SK-N-SH treated with all-trans-retinoic acid at 6 μM for 48 hours (cell line): ENCODE measurements at regions not wholly inside any gene's neighbourhood (a gene's known extent, or its start where the extent isn't known, plus 50 kb on each side); places are given as distances from the start of the nearest gene placed in this dataset.

Experiments
- CSRNP3 ChIP-seq: fragments of 250-450 bp; sonication (Bioruptor Pico); IDR thresholded peaks from 2 replicates; pipeline ENCODE4 v1.5.1; 2021; ENCODE audit warnings: mild to moderate bottlenecking, moderate library complexity
- PATZ1 ChIP-seq: fragments of 250-450 bp; sonication (Bioruptor Pico); IDR thresholded peaks from 2 replicates; pipeline ENCODE4 v1.8.0; 2020; ENCODE audit warnings: mild to moderate bottlenecking, moderate library complexity, borderline replicate concordance
- RARB ChIP-seq: fragments of 250-450 bp; sonication (Bioruptor Pico); IDR thresholded peaks from 2 replicates; pipeline ENCODE4 v1.8.0; 2021; ENCODE audit warnings: mild to moderate bottlenecking, moderate library complexity
- SNAI2 ChIP-seq: fragments of 250-450 bp; sonication (Bioruptor Pico); IDR thresholded peaks from 2 replicates; pipeline ENCODE4 v1.5.0; 2020; ENCODE audit warnings: mild to moderate bottlenecking, moderate library complexity
- TOX ChIP-seq: fragments of 250-450 bp; sonication (Bioruptor Pico); IDR thresholded peaks from 2 replicates; pipeline ENCODE4 v1.8.0; 2021; ENCODE audit warnings: mild to moderate bottlenecking, moderate library complexity, borderline replicate concordance
- ZC3H10 ChIP-seq: fragments of 250-450 bp; sonication (Bioruptor Pico); IDR thresholded peaks from 2 replicates; pipeline ENCODE4 v1.5.1; 2021; ENCODE audit warnings: mild to moderate bottlenecking, moderate library complexity
- ZFP3 ChIP-seq: fragments of 250-450 bp; sonication (Bioruptor Pico); IDR thresholded peaks from 2 replicates; pipeline ENCODE4 v1.5.0; 2020; ENCODE audit warnings: mild to moderate bottlenecking, moderate library complexity
- ZNF8 ChIP-seq: fragments of 450-650 bp; formaldehyde crosslinking; IDR thresholded peaks from 2 replicates; pipeline ENCODE4 v1.5.0; 2020; ENCODE audit warnings: mild to moderate bottlenecking, moderate library complexity
- TF ChIP-seq, protein P1 (sequence below): fragments of 250-450 bp; sonication (Bioruptor Pico); IDR thresholded peaks from 2 replicates; pipeline ENCODE4 v1.8.0; 2021; ENCODE audit warnings: low read depth, mild to moderate bottlenecking, moderate library complexity, borderline replicate concordance
- TF ChIP-seq, protein P2 (sequence below): fragments of 250-450 bp; sonication (Bioruptor Pico); IDR thresholded peaks from 2 replicates; pipeline ENCODE4 v1.5.0; 2020; ENCODE audit warnings: mild to moderate bottlenecking, moderate library complexity
- TF ChIP-seq, protein P3 (sequence below): fragments of 250-450 bp; sonication (Bioruptor Pico); IDR thresholded peaks from 2 replicates; pipeline ENCODE4 v1.5.1; 2020; ENCODE audit warnings: low read depth, mild to moderate bottlenecking, moderate library complexity

DNA sequence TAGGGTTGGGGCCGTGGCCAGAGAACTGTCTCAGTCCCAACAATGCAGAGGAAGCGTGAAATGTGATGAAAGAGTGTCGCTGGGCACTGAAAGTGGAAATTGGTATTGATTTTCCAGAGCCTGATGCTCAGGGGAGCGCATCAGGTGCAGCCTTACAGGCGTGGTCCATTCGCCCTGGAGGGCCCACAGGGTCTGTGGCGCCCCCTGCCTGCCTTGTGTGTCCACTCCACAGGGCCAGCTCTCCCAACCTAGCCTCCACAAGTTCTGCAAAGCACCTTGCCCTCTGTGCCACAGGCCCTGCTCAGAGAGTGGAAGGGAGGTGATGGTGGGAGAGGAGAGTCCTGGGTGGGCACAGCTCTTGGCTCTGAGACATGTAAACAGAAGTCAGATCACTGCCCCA, 54.9 kb upstream of the LMO1 start:
- TF ChIP-seq ZNF8 (no peak), PATZ1 (CRISPR knock-in tag) (no peak), CSRNP3 (CRISPR knock-in tag) (no peak), SNAI2 (CRISPR knock-in tag) (no peak), TOX (CRISPR knock-in tag) (no peak), RARB (no peak), ZFP3 (CRISPR knock-in tag) (no peak), ZC3H10 (no peak)
- TF ChIP-seq, protein P1, sequence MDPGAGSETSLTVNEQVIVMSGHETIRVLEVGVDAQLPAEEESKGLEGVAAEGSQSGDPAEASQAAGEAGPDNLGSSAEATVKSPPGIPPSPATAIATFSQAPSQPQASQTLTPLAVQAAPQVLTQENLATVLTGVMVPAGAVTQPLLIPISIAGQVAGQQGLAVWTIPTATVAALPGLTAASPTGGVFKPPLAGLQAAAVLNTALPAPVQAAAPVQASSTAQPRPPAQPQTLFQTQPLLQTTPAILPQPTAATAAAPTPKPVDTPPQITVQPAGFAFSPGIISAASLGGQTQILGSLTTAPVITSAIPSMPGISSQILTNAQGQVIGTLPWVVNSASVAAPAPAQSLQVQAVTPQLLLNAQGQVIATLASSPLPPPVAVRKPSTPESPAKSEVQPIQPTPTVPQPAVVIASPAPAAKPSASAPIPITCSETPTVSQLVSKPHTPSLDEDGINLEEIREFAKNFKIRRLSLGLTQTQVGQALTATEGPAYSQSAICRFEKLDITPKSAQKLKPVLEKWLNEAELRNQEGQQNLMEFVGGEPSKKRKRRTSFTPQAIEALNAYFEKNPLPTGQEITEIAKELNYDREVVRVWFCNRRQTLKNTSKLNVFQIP: no peak
- TF ChIP-seq, protein P2, sequence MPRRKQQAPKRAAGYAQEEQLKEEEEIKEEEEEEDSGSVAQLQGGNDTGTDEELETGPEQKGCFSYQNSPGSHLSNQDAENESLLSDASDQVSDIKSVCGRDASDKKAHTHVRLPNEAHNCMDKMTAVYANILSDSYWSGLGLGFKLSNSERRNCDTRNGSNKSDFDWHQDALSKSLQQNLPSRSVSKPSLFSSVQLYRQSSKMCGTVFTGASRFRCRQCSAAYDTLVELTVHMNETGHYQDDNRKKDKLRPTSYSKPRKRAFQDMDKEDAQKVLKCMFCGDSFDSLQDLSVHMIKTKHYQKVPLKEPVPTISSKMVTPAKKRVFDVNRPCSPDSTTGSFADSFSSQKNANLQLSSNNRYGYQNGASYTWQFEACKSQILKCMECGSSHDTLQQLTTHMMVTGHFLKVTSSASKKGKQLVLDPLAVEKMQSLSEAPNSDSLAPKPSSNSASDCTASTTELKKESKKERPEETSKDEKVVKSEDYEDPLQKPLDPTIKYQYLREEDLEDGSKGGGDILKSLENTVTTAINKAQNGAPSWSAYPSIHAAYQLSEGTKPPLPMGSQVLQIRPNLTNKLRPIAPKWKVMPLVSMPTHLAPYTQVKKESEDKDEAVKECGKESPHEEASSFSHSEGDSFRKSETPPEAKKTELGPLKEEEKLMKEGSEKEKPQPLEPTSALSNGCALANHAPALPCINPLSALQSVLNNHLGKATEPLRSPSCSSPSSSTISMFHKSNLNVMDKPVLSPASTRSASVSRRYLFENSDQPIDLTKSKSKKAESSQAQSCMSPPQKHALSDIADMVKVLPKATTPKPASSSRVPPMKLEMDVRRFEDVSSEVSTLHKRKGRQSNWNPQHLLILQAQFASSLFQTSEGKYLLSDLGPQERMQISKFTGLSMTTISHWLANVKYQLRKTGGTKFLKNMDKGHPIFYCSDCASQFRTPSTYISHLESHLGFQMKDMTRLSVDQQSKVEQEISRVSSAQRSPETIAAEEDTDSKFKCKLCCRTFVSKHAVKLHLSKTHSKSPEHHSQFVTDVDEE (CRISPR knock-in tag): no peak
- TF ChIP-seq, protein P3, sequence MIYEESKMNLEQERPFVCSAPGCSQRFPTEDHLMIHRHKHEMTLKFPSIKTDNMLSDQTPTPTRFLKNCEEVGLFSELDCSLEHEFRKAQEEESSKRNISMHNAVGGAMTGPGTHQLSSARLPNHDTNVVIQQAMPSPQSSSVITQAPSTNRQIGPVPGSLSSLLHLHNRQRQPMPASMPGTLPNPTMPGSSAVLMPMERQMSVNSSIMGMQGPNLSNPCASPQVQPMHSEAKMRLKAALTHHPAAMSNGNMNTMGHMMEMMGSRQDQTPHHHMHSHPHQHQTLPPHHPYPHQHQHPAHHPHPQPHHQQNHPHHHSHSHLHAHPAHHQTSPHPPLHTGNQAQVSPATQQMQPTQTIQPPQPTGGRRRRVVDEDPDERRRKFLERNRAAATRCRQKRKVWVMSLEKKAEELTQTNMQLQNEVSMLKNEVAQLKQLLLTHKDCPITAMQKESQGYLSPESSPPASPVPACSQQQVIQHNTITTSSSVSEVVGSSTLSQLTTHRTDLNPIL (CRISPR knock-in tag): no peak
